Hepatocyte (in vitro differentiated cells): ENCODE measurements at regions not wholly inside any gene's neighbourhood (a gene's known extent, or its start where the extent isn't known, plus 50 kb on each side); places are given as distances from the start of the nearest gene placed in this dataset.

ENCODE experiments used
- EZH2 ChIP-seq: fragments of 200-600 bp; sonication (generic); IDR thresholded peaks from 2 replicates; pipeline ENCODE4 v1.6.1; 2016; ENCODE audit warnings: antibody characterized with exemption, mild to moderate bottlenecking, borderline replicate concordance
- EZH2phosphoT487 ChIP-seq: fragments of 200-600 bp; sonication (generic); IDR thresholded peaks from one replicate; pipeline ENCODE4 v1.6.1; 2018; ENCODE audit warnings: antibody characterized with exemption, mild to moderate bottlenecking, low read depth, moderate library complexity; ENCODE audit not compliant: unreplicated experiment, severe bottlenecking
- TF ChIP-seq, protein P1 (sequence below): fragments of 200-600 bp; sonication (generic); IDR thresholded peaks from 2 replicates; pipeline ENCODE4 v1.5.1; 2016; ENCODE audit warnings: antibody characterized with exemption, mild to moderate bottlenecking; ENCODE audit not compliant: poor library complexity

DNA sequence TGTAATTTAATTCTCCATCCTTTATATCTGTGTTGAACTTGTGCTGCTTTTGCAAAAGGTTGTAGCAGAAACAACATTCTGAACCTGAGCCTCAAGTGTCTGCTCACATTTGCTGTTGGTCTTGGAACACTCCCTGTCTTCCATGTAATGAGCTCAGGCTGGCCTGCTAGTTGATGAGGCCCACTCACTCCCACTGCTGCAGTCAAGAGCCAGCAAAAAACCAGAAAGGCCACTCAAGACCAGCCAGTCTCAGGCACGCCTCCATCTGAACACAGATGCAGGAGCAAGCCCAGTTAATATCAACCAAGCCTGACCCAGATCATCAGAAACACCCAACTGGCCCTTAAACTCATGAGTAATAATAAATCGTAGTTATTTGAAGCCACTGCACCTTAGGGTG, 342.2 kb upstream of the NFIA start:
- TF ChIP-seq EZH2phosphoT487 (no peak), EZH2 (no peak)
- TF ChIP-seq, protein P1, sequence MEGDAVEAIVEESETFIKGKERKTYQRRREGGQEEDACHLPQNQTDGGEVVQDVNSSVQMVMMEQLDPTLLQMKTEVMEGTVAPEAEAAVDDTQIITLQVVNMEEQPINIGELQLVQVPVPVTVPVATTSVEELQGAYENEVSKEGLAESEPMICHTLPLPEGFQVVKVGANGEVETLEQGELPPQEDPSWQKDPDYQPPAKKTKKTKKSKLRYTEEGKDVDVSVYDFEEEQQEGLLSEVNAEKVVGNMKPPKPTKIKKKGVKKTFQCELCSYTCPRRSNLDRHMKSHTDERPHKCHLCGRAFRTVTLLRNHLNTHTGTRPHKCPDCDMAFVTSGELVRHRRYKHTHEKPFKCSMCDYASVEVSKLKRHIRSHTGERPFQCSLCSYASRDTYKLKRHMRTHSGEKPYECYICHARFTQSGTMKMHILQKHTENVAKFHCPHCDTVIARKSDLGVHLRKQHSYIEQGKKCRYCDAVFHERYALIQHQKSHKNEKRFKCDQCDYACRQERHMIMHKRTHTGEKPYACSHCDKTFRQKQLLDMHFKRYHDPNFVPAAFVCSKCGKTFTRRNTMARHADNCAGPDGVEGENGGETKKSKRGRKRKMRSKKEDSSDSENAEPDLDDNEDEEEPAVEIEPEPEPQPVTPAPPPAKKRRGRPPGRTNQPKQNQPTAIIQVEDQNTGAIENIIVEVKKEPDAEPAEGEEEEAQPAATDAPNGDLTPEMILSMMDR, result no peak
